Chondrocyte (in vitro differentiated cells): ENCODE measurements at regions not wholly inside any gene's neighbourhood (a gene's known extent, or its start where the extent isn't known, plus 50 kb on each side); places are given as distances from the start of the nearest gene placed in this dataset.
A peak's percentile ranks its signal among the peaks of the same experiment; 100 is the strongest.
"Not testable (repeated sequence)": the region's sequence is repeated elsewhere in the genome, so short reads cannot be mapped to it uniquely, and the experiment has no call there.

Experiments used
- DNase-seq: peaks from one replicate; pipeline ENCODE4 v3.0.0; 2021; ENCODE audit warnings: mixed read lengths, low spot score
- H3K27ac Mint-ChIP-seq: one replicate; pipeline ENCODE4 v1.8.0; 2021; ENCODE audit warnings: mild to moderate bottlenecking, moderate library complexity, mixed read lengths; ENCODE audit not compliant: unreplicated experiment
- H3K27me3 Mint-ChIP-seq: 2 replicates; pipeline ENCODE4 v1.8.0; 2021; ENCODE audit warnings: low read depth, mixed read lengths
- H3K36me3 Mint-ChIP-seq: 2 replicates; pipeline ENCODE4 v1.8.0; 2021; ENCODE audit warnings: low read depth, mixed read lengths
- H3K4me1 Mint-ChIP-seq: 2 replicates; pipeline ENCODE4 v1.8.0; 2021; ENCODE audit warnings: low read depth, mild to moderate bottlenecking, mixed read lengths
- H3K4me3 Mint-ChIP-seq: one replicate; pipeline ENCODE4 v1.8.0; 2021; ENCODE audit warnings: mild to moderate bottlenecking, moderate library complexity, mixed read lengths; ENCODE audit not compliant: unreplicated experiment
- H3K9me3 Mint-ChIP-seq: 2 replicates; pipeline ENCODE4 v1.8.0; 2021; ENCODE audit warnings: low read depth, mixed read lengths
- CTCF ChIP-seq: fragments of 200-600 bp; sonication (generic); IDR thresholded peaks from 2 replicates; pipeline ENCODE4 v1.5.0; 2021; ENCODE audit warnings: antibody characterized with exemption, mild to moderate bottlenecking, moderate library complexity

GRCh38 chr3:176037636-176038035 lies 1159.6 kb downstream of the TBL1XR1 start:
- no peak overlapping the region for H3K27ac Mint-ChIP-seq

GRCh38 chr3:176032043-176032442 lies 1165.2 kb downstream of the TBL1XR1 start:
- no peak for DNase-seq
- peaks cover 1% of the 10 kb centered on the region for H3K27me3 Mint-ChIP-seq
- H3K4me1 Mint-ChIP-seq = no peaks in the 10 kb centered on the region
- H3K9me3 Mint-ChIP-seq = peaks cover 11% of the 10 kb centered on the region
- no peak overlapping the region for H3K27ac Mint-ChIP-seq
- no peak overlapping the region for H3K4me3 Mint-ChIP-seq
- TF ChIP-seq CTCF = no peak
- peaks cover 2% of the 10 kb centered on the region for H3K36me3 Mint-ChIP-seq

More at GRCh38 chr3:176037636-176038035, 1159.6 kb downstream of the TBL1XR1 start:
- Mint-ChIP-seq H3K9me3 (peaks cover 12% of the 10 kb centered on the region), H3K27me3 (peaks cover 1% of the 10 kb centered on the region), H3K36me3 (peaks cover 2% of the 10 kb centered on the region), H3K4me1 (peaks cover 21% of the 10 kb centered on the region), H3K4me3 (no peak overlapping the region)
- no peak for TF ChIP-seq CTCF
- no peak for DNase-seq

GRCh38 chr3:176016203-176016602 lies 1157.1 kb downstream of the NAALADL2 start:
- not testable (repeated sequence) for DNase-seq, H3K9me3 Mint-ChIP-seq, H3K4me1 Mint-ChIP-seq, H3K27me3 Mint-ChIP-seq, H3K27ac Mint-ChIP-seq, H3K36me3 Mint-ChIP-seq
- H3K4me3 Mint-ChIP-seq = peak overlapping the region; percentile 49

GRCh38 chr3:176015228-176015627 lies 1156.1 kb downstream of the NAALADL2 start:
- not testable (repeated sequence) for H3K27ac Mint-ChIP-seq, H3K4me1 Mint-ChIP-seq, H3K9me3 Mint-ChIP-seq, DNase-seq, H3K36me3 Mint-ChIP-seq, H3K4me3 Mint-ChIP-seq, H3K27me3 Mint-ChIP-seq

GRCh38 chr3:176009256-176009655 lies 1150.1 kb downstream of the NAALADL2 start:
- H3K9me3 Mint-ChIP-seq = no peaks in the 10 kb centered on the region
- DNase-seq = no peak
- H3K27me3 Mint-ChIP-seq = no peaks in the 10 kb centered on the region
- H3K27ac Mint-ChIP-seq = no peak overlapping the region
- no peak overlapping the region for H3K4me3 Mint-ChIP-seq
- no peak for TF ChIP-seq CTCF
- peaks cover 4% of the 10 kb centered on the region for H3K4me1 Mint-ChIP-seq
- H3K36me3 Mint-ChIP-seq = no peaks in the 10 kb centered on the region

- Mint-ChIP-seq H3K27ac (no peak overlapping the region), H3K4me1 (peaks cover 4% of the 10 kb centered on the region), H3K27me3 (no peaks in the 10 kb centered on the region), H3K4me3 (no peak overlapping the region), H3K36me3 (no peaks in the 10 kb centered on the region), H3K9me3 (no peaks in the 10 kb centered on the region)
- DNase-seq = no peak
- no peak for TF ChIP-seq CTCF
These were observed 1146.4 kb downstream of the NAALADL2 start for GRCh38 chr3:176005564-176005963.
